Neural cell (in vitro differentiated cells): ENCODE measurements at regions not wholly inside any gene's neighbourhood (a gene's known extent, or its start where the extent isn't known, plus 50 kb on each side); places are given as distances from the start of the nearest gene placed in this dataset.

ENCODE experiments used
- H2AFZ ChIP-seq: fragments of 200-600, 300-800 bp; sonication (generic), shearing (Covaris generic); 2 replicates; pipeline ENCODE4 v1.6.0; 2014; ENCODE audit warnings: low read depth, mild to moderate bottlenecking, antibody characterized with exemption, low read length, moderate library complexity
- H3F3A ChIP-seq: fragments of 200-600 bp; shearing (Covaris generic); 2 replicates; pipeline ENCODE4 v1.6.1; 2016; ENCODE audit warnings: mild to moderate bottlenecking, moderate library complexity, mixed read lengths, antibody characterized with exemption, low read length; ENCODE audit not compliant: insufficient read depth, poor library complexity, severe bottlenecking
- H3K27ac ChIP-seq: fragments of 200-600, 300-800 bp; sonication (generic), shearing (Covaris generic); 2 replicates; pipeline ENCODE4 v1.5.1; 2014; ENCODE audit warnings: mild to moderate bottlenecking, low read length, moderate library complexity
- H3K27me3 ChIP-seq: fragments of 300-800, 200-600 bp; sonication (generic), shearing (Covaris generic); 2 replicates; pipeline ENCODE4 v1.6.0; 2014; ENCODE audit warnings: mild to moderate bottlenecking, low read depth, low read length, moderate library complexity; ENCODE audit not compliant: insufficient read depth
- H3K36me3 ChIP-seq: fragments of 300-800, 200-600 bp; sonication (generic), shearing (Covaris generic); 2 replicates; pipeline ENCODE4 v1.5.1; 2014; ENCODE audit warnings: mild to moderate bottlenecking, antibody characterized with exemption, low read length, moderate library complexity; ENCODE audit not compliant: insufficient read depth
- H3K4me2 ChIP-seq: fragments of 300-800, 200-600 bp; sonication (generic), shearing (Covaris generic); 2 replicates; pipeline ENCODE4 v1.6.0; 2014; ENCODE audit warnings: mild to moderate bottlenecking, low read length
- H3K4me3 ChIP-seq: fragments of 300-800, 200-600 bp; sonication (generic), shearing (Covaris generic); 2 replicates; pipeline ENCODE4 v1.5.1; 2014; ENCODE audit warnings: mild to moderate bottlenecking, low read length, moderate library complexity
- H3K79me2 ChIP-seq: fragments of 200-600 bp; shearing (Covaris generic); replicated peaks from 2 replicates; pipeline ENCODE4 v1.6.0; 2014; ENCODE audit warnings: mild to moderate bottlenecking, low read length, moderate library complexity; ENCODE audit not compliant: insufficient read depth
- H3K9ac ChIP-seq: fragments of 300-800, 200-600 bp; sonication (generic), shearing (Covaris generic); 2 replicates; pipeline ENCODE4 v1.6.1; 2016; ENCODE audit warnings: mild to moderate bottlenecking, low read length, mixed read lengths
- H3K9me2 ChIP-seq: fragments of 200-600 bp; shearing (Covaris generic); 2 replicates; pipeline ENCODE4 v1.6.1; 2016; ENCODE audit warnings: mild to moderate bottlenecking, low read length, mixed read lengths; ENCODE audit not compliant: insufficient read depth
- H3K9me3 ChIP-seq: fragments of 200-600, 300-800 bp; sonication (generic), shearing (Covaris generic); 2 replicates; pipeline ENCODE4 v1.6.1; 2016; ENCODE audit warnings: mild to moderate bottlenecking, mixed run types, low read length, moderate library complexity, mixed read lengths
- H4K20me1 ChIP-seq: fragments of 200-600 bp; shearing (Covaris generic); 2 replicates; pipeline ENCODE4 v1.6.1; 2016; ENCODE audit warnings: mild to moderate bottlenecking, mixed run types; ENCODE audit not compliant: insufficient read depth
- EP300 ChIP-seq: fragments of 450-650 bp; conservative IDR thresholded peaks from 2 replicates; pipeline ENCODE4 v1.6.1; 2014; ENCODE audit warnings: antibody characterized with exemption, mild to moderate bottlenecking, moderate library complexity; ENCODE audit not compliant: poor library complexity, severe bottlenecking
- EZH2 ChIP-seq: fragments of 200-600, 300-800 bp; shearing (Covaris generic), sonication (generic); IDR thresholded peaks from 2 replicates; pipeline ENCODE4 v1.6.1; 2014; ENCODE audit warnings: antibody characterized with exemption, low read length, borderline replicate concordance, mild to moderate bottlenecking; ENCODE audit not compliant: insufficient read depth, poor library complexity, severe bottlenecking
- POLR2AphosphoS5 ChIP-seq: IDR thresholded peaks from 2 replicates; pipeline ENCODE4 v1.6.1; 2012
- RAD21 ChIP-seq: fragments of 450-650 bp; conservative IDR thresholded peaks from 2 replicates; pipeline ENCODE4 v1.6.1; 2014; ENCODE audit warnings: antibody characterized with exemption, mild to moderate bottlenecking, moderate library complexity
- SMC3 ChIP-seq: fragments of 450-650 bp; conservative IDR thresholded peaks from 2 replicates; pipeline ENCODE4 v1.6.1; 2014; ENCODE audit warnings: antibody characterized with exemption, mild to moderate bottlenecking, moderate library complexity; ENCODE audit not compliant: poor library complexity
- TAF1 ChIP-seq: IDR thresholded peaks from 2 replicates; pipeline ENCODE4 v1.6.1; 2012; ENCODE audit warnings: low read depth
- TF ChIP-seq, protein P1 (sequence below): IDR thresholded peaks from 2 replicates; pipeline ENCODE4 v1.6.1; 2012; ENCODE audit warnings: borderline replicate concordance
- TF ChIP-seq, protein P2 (sequence below): fragments of 450-650 bp; IDR thresholded peaks from 2 replicates; pipeline ENCODE4 v1.5.1; 2014; ENCODE audit warnings: antibody characterized with exemption, mild to moderate bottlenecking, moderate library complexity; ENCODE audit not compliant: poor library complexity, severe bottlenecking

DNA sequence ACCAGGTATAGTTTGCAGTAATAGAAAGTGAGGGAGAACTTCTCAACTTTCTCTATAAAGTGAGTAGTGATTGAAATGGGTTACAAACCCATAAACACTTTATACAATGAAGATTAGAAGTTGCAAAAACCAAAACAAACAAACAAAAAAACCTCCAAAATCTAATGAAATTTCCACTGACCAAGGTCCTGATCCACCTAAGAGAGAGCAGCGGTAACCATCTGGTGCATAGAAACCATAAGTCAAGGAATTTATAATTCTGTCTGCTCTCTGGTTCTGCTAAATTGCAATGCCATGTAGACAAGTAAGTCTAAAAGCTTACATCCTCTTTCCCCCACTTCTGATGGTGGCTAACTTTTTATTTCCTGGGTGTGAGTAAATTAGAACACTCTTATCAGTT, 463.4 kb downstream of the EFNB2 start:
- H3K36me3 ChIP-seq, result no peaks in the 10 kb centered on the region
- no peak overlapping the region for H3K4me3 ChIP-seq
- no peak overlapping the region for H3K27ac ChIP-seq
- TF ChIP-seq RAD21 (no peak), POLR2AphosphoS5 (no peak), TAF1 (no peak)
- TF ChIP-seq, protein P1, sequence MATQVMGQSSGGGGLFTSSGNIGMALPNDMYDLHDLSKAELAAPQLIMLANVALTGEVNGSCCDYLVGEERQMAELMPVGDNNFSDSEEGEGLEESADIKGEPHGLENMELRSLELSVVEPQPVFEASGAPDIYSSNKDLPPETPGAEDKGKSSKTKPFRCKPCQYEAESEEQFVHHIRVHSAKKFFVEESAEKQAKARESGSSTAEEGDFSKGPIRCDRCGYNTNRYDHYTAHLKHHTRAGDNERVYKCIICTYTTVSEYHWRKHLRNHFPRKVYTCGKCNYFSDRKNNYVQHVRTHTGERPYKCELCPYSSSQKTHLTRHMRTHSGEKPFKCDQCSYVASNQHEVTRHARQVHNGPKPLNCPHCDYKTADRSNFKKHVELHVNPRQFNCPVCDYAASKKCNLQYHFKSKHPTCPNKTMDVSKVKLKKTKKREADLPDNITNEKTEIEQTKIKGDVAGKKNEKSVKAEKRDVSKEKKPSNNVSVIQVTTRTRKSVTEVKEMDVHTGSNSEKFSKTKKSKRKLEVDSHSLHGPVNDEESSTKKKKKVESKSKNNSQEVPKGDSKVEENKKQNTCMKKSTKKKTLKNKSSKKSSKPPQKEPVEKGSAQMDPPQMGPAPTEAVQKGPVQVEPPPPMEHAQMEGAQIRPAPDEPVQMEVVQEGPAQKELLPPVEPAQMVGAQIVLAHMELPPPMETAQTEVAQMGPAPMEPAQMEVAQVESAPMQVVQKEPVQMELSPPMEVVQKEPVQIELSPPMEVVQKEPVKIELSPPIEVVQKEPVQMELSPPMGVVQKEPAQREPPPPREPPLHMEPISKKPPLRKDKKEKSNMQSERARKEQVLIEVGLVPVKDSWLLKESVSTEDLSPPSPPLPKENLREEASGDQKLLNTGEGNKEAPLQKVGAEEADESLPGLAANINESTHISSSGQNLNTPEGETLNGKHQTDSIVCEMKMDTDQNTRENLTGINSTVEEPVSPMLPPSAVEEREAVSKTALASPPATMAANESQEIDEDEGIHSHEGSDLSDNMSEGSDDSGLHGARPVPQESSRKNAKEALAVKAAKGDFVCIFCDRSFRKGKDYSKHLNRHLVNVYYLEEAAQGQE, result no peak
- H3K9me2 ChIP-seq, result no peaks in the 10 kb centered on the region
- H2AFZ ChIP-seq, result no peak overlapping the region
- H3K27me3 ChIP-seq, result no peaks in the 10 kb centered on the region
- no peaks in the 10 kb centered on the region for H4K20me1 ChIP-seq
- H3K79me2 ChIP-seq, result no peaks in the 10 kb centered on the region
- no peaks in the 10 kb centered on the region for H3F3A ChIP-seq
- H3K9ac ChIP-seq, result no peak overlapping the region
- H3K4me2 ChIP-seq, result no peak overlapping the region
- no peaks in the 10 kb centered on the region for H3K9me3 ChIP-seq

DNA sequence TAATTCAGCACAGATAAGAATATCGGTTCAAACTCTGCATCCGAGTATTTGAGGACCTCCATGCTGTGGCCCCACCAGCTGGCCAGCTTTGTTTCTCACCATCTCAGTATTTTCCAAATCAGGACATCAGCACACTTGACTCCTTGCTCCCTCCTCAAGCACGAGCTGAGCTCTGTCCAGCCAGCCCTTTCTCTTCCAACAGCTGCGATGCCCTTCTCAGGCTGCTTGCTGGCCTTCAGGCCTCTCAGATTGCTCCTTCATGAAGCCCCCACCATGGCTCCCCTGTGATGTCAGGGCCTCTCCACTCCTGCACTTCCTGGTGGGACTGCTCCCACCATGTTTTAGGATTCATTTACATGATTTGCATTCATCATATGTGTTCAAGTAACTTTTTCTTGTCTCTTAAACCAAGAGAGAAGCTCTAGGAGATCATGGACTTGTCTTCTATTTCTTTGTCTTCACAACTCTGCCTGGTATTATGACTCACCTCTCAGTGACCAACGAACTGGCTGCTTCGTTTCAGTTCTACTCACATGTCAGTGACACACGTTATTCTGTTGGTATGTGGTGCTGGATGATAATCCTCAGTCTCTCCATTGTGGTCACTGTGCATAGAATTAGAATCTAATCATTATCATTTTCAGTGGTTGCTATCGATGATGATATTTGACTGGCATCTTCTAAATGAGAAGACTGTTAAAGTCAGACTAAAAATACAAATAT, 471.7 kb downstream of the EFNB2 start:
- Histone ChIP-seq H3K4me2 (no peak overlapping the region), H3K79me2 (no peaks in the 10 kb centered on the region), H3F3A (no peaks in the 10 kb centered on the region), H2AFZ (no peak overlapping the region), H3K27me3 (no peaks in the 10 kb centered on the region), H3K36me3 (no peaks in the 10 kb centered on the region), H3K27ac (no peak overlapping the region), H3K9ac (no peak overlapping the region), H3K9me3 (no peaks in the 10 kb centered on the region), H4K20me1 (no peaks in the 10 kb centered on the region), H3K9me2 (no peaks in the 10 kb centered on the region), H3K4me3 (no peak overlapping the region)
- no peak for TF ChIP-seq TAF1
- TF ChIP-seq RAD21, result no peak
- TF ChIP-seq, protein P1, result no peak
- no peak for TF ChIP-seq SMC3
- TF ChIP-seq, protein P2, sequence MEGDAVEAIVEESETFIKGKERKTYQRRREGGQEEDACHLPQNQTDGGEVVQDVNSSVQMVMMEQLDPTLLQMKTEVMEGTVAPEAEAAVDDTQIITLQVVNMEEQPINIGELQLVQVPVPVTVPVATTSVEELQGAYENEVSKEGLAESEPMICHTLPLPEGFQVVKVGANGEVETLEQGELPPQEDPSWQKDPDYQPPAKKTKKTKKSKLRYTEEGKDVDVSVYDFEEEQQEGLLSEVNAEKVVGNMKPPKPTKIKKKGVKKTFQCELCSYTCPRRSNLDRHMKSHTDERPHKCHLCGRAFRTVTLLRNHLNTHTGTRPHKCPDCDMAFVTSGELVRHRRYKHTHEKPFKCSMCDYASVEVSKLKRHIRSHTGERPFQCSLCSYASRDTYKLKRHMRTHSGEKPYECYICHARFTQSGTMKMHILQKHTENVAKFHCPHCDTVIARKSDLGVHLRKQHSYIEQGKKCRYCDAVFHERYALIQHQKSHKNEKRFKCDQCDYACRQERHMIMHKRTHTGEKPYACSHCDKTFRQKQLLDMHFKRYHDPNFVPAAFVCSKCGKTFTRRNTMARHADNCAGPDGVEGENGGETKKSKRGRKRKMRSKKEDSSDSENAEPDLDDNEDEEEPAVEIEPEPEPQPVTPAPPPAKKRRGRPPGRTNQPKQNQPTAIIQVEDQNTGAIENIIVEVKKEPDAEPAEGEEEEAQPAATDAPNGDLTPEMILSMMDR, result no peak
- TF ChIP-seq EZH2, result no peak
- no peak for TF ChIP-seq EP300
